Heart right ventricle (tissue), 16 donors: ENCODE measurements at regions not wholly inside any gene's neighbourhood (a gene's known extent, or its start where the extent isn't known, plus 50 kb on each side); places are given as distances from the start of the nearest gene placed in this dataset.

Experiments used
- ATAC-seq, 8 donors: fragments of 200-7000 bp; cut with Tn5 transposase; one replicate each; pipeline ENCODE4 v1.9.1; 2020; ENCODE audit warnings: mild to moderate bottlenecking in 8 of 8, moderate library complexity in 8 of 8, moderate number of reproducible peaks in 1 of 8
- DNase-seq, 2 donors: peaks; one replicate each; pipeline ENCODE4 v3.0.0-alpha.2; 2020
- H3K27ac ChIP-seq, 10 donors: fragments of 200-600 bp; sonication (generic) in 2 of 10; one replicate each; pipeline versions ENCODE4 v1.5.0 to v1.8.0; 2020 to 2022; ENCODE audit warnings: mild to moderate bottlenecking in 3 of 10
- H3K27me3 ChIP-seq, 7 donors: fragments of 200-600 bp; one replicate each; pipeline ENCODE4 v1.8.0; 2021 to 2022; ENCODE audit warnings: mild to moderate bottlenecking in 2 of 7
- H3K36me3 ChIP-seq, 9 donors: fragments of 200-600 bp; sonication (generic) in 1 of 9; one replicate each; pipeline versions ENCODE4 v1.5.0 to v1.8.0; 2020 to 2022; ENCODE audit warnings: mild to moderate bottlenecking in 2 of 9
- H3K4me1 ChIP-seq, 9 donors: fragments of 200-600 bp; sonication (generic) in 1 of 9; one replicate each; pipeline versions ENCODE4 v1.5.0 to v1.8.0; 2020 to 2022; ENCODE audit warnings: mild to moderate bottlenecking in 4 of 9
- H3K4me3 ChIP-seq, 10 donors: fragments of 200-600 bp; sonication (generic) in 2 of 10; one replicate each; pipeline versions ENCODE4 v1.5.0 to v1.8.0; 2020 to 2022; ENCODE audit warnings: mild to moderate bottlenecking in 7 of 10, moderate library complexity in 2 of 10
- H3K9me3 ChIP-seq, 11 donors: fragments of 200-600 bp in 10 of 11; sonication (generic) in 2 of 11; one replicate each; pipeline versions ENCODE4 v1.5.0 to v1.8.0; 2013 to 2022; ENCODE audit warnings: mild to moderate bottlenecking in 2 of 11, control low read depth in 1 of 11, moderate library complexity in 1 of 11
- CTCF ChIP-seq, 9 donors: fragments of 200-600 bp; sonication (generic) in 2 of 9; IDR thresholded peaks; one replicate each; pipeline versions ENCODE4 v1.5.0 to v1.8.0; 2021 to 2022; ENCODE audit warnings: antibody characterized with exemption in 9 of 9, mild to moderate bottlenecking in 5 of 9, moderate library complexity in 1 of 9
- WGBS, 2 donors: extraction: QIAGEN DNeasy Blood & Tissue Kit; methylation state at CpG; one replicate each; pipeline ENCODE4 v1.1.7; 2013; ENCODE audit warnings: inconsistent platforms in 1 of 2; 5-methylcytosine and 5-hydroxymethylcytosine counted together
- intact Hi-C, 10 donors: fragments of 100-400 bp; cut with DNase I; formaldehyde crosslinking; loops; one replicate each; pipeline versions ENCODE4 v1.11.1 to v1.14.2; 2022
- donor health status: Arrhythmogenic right ventricular cardiomyopathy.
- donor health status: ischemic (EF 13 %, LVEDD 7.1; RV severe dilation, severe dysfunction).
- donor health status: healthy with polysubstance abuse.
- donor health status: DM: no; HTN: yes; CAD: no.
- donor health status: DM: no; HTN: no; CAD: no.
- donor health status: ischemic (EF 25% LVEDD 6.9; RV normal size, moderate dysfunction).
- donor health status: ischemic (EF 25% LVEDD 5.7; RV mildly dilated, moderate dysfunction).
- donor health status: healthy.
- donor health status: DM: yes; HTN: yes; CAD: no.
- donor health status: Ischemic cardiomyopathy.
- donor health status: ischemic (EF 35%, LVEDD 5.7; RV mildly dilated, moderate dysfunction).
- donor health status: nonischemic (EF 11% LVEDD 7.7; RV severe dilation, severe dysfunction).
- donor health status: DM: yes; HTN: yes; CAD: no.
- donor health status: PGD.
- donor health status: ischemic (EF 29% LVEDD 5.4; RV normal size, mild dysfunction).
- donor health status: nonischemic (EF 23%, LVEDD 6.1; RV moderate dilation, normal function).

GRCh38 chr3:18264361-18264760 is 160.8 kb downstream of the SATB1 start:
- H3K36me3 ChIP-seq: no peaks in the 10 kb centered on the region
- intact Hi-C loops: no loop called here
- H3K4me3 ChIP-seq: no peak overlapping the region
- ATAC-seq: no peak
- no peak for DNase-seq
- TF ChIP-seq CTCF (IDR thresholded peaks at IDR 0.05): no peak
- no peaks in the 10 kb centered on the region for H3K27me3 ChIP-seq
- H3K4me1 ChIP-seq: no peaks in the 10 kb centered on the region
- 46 to 59% methylated on average over 2 of the region's 2 CpGs for WGBS, 2 donors
- H3K9me3 ChIP-seq: peaks cover 0 to 3% (median 0%) of the 10 kb centered on the region in 11 donors
- H3K27ac ChIP-seq: no peak overlapping the region

GRCh38 chr3:18258492-18258891 is 166.6 kb downstream of the SATB1 start:
- no peaks in the 10 kb centered on the region for H3K36me3 ChIP-seq
- H3K27me3 ChIP-seq: no peaks in the 10 kb centered on the region
- no peak for TF ChIP-seq CTCF (IDR thresholded peaks at IDR 0.05)
- 86 to 93% methylated on average over 7 of the region's 7 CpGs for WGBS, 2 donors
- DNase-seq: no peak
- H3K4me1 ChIP-seq: no peaks in the 10 kb centered on the region
- H3K27ac ChIP-seq: no peak overlapping the region
- intact Hi-C loops: no loop called here
- no peak overlapping the region for H3K4me3 ChIP-seq
- peaks cover 0 to 3% (median 0%) of the 10 kb centered on the region in 11 donors for H3K9me3 ChIP-seq
- no peak for ATAC-seq

GRCh38 chr3:18252578-18252977 is 172.6 kb downstream of the SATB1 start:
- ATAC-seq (no peak), DNase-seq (no peak)
- Histone ChIP-seq H3K27me3 (no peaks in the 10 kb centered on the region), H3K4me3 (no peak overlapping the region), H3K36me3 (no peaks in the 10 kb centered on the region), H3K27ac (no peak overlapping the region), H3K9me3 (no peaks in the 10 kb centered on the region), H3K4me1 (peaks cover 0 to 6% (median 0%) of the 10 kb centered on the region in 9 donors)
- WGBS, 2 donors: 37 to 39% methylated on average over 4 of the region's 4 CpGs
- TF ChIP-seq CTCF (IDR thresholded peaks at IDR 0.05): no peak
- intact Hi-C loops: no loop called here

DNA sequence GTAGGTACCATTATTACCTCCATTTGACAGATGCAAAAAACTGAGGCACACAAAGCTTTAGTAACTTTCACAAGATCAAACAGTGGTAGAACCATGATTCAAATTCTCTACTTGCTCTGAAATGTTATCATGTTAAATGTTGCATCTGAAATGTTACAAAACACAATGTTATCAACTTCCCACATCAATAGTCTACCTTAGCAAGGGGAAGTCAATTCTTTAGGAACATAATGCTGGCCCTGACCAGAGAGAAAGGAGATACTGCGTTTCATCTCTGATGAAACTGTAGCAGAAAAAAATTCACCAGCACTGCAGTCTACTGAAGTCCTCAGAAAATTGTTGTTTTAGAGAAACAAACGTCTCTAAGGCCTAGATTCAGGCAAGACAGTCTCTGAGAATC is 174.1 kb downstream of the SATB1 start:
- no peaks in the 10 kb centered on the region for H3K9me3 ChIP-seq
- no peaks in the 10 kb centered on the region for H3K36me3 ChIP-seq
- TF ChIP-seq CTCF (IDR thresholded peaks at IDR 0.05): no peak
- no peaks in the 10 kb centered on the region for H3K27me3 ChIP-seq
- 51 to 61% methylated on average over 2 of the region's 2 CpGs for WGBS, 2 donors
- no peak for ATAC-seq
- no peak overlapping the region for H3K27ac ChIP-seq
- no peak for DNase-seq
- peaks cover 0 to 6% (median 0%) of the 10 kb centered on the region in 9 donors for H3K4me1 ChIP-seq
- no peak overlapping the region for H3K4me3 ChIP-seq
- intact Hi-C loops: no loop called here

GRCh38 chr3:18249126-18249525 is 176.0 kb downstream of the SATB1 start:
- Histone ChIP-seq H3K36me3 (no peaks in the 10 kb centered on the region), H3K27me3 (no peaks in the 10 kb centered on the region), H3K4me3 (no peak overlapping the region), H3K9me3 (no peaks in the 10 kb centered on the region), H3K4me1 (peaks cover 0 to 6% (median 0%) of the 10 kb centered on the region in 9 donors), H3K27ac (no peak overlapping the region)
- TF ChIP-seq CTCF (IDR thresholded peaks at IDR 0.05): no peak
- no peak for DNase-seq
- ATAC-seq: no peak
- WGBS, 2 donors: 82 to 85% methylated on average over 3 of the region's 3 CpGs
- intact Hi-C loops: no loop called here
